Lower leg skin (tissue), 3 donors: ENCODE measurements at regions not wholly inside any gene's neighbourhood (a gene's known extent, or its start where the extent isn't known, plus 50 kb on each side); places are given as distances from the start of the nearest gene placed in this dataset.

Experiments
- CTCF ChIP-seq, 3 donors: fragments of 450-650 bp; IDR thresholded peaks; one replicate each; pipeline ENCODE4 v1.5.1; 2016; ENCODE audit warnings: antibody characterized with exemption in 3 of 3, mild to moderate bottlenecking in 3 of 3, moderate library complexity in 2 of 3
- POLR2A ChIP-seq, 2 donors: fragments of 450-650 bp; IDR thresholded peaks; one replicate each; pipeline ENCODE4 v1.6.1; 2016 to 2017; ENCODE audit warnings: antibody characterized with exemption in 2 of 2, mild to moderate bottlenecking in 1 of 2, moderate library complexity in 1 of 2

GRCh38 chr3:70740872-70741271 lies 428.4 kb upstream of the MDFIC2 start:
- TF ChIP-seq POLR2A (IDR thresholded peaks at IDR 0.05), result no peak
- no peak for TF ChIP-seq CTCF (IDR thresholded peaks at IDR 0.05)
